IPS-NIHi7 (cell line): ENCODE measurements at regions not wholly inside any gene's neighbourhood (a gene's known extent, or its start where the extent isn't known, plus 50 kb on each side); places are given as distances from the start of the nearest gene placed in this dataset.
"Not testable (repeated sequence)": the region's sequence is repeated elsewhere in the genome, so short reads cannot be mapped to it uniquely, and the experiment has no call there.

Experiments used
- DNase-seq: peaks from one replicate; pipeline ENCODE4 v3.0.0; 2012; ENCODE audit warnings: mixed read lengths; ENCODE audit errors: extremely low spot score

- DNase-seq: no peak
These were observed 163.6 kb downstream of the GLUL start for GRCh38 chr1:182227864-182228547.

DNA sequence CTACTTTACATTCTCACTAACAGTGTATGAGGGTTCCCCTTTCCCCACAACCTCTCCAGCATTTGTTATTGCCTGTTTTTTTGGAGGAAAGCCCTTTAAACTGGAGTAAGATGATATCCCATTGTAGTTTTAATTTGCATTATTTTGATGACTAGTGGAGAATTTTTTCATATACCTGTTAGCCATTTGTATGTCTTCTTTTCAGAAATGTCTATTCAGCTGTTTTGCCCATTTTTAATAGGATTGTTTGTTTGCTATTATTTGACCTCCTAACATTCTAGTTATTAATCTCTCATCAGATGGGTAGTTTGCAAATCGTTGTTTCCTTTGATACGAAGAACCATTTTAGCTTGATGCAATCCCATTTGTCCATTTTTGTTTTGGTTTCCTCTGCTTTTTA is 165.0 kb downstream of the GLUL start:
- no peak for DNase-seq

DNA sequence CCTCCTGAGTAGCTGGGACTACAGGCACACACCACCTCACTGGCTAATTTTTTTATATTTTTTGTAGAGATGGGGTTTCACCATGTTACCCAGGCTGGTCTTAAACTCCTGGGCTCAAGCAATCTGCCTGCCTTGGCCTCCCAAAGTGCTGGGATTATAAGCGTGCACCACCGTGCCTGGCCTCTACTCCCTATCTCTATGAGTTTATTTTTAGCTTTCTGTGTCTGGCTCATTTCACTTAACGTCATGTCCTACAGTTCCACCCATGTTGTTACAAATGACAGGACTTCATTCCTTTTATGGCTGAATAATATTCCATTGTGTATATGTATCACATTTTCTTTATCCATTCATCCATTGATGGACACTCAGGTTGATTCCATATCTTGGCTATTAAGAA is 164.2 kb upstream of the ZNF648 start:
- not testable (repeated sequence) for DNase-seq

DNA sequence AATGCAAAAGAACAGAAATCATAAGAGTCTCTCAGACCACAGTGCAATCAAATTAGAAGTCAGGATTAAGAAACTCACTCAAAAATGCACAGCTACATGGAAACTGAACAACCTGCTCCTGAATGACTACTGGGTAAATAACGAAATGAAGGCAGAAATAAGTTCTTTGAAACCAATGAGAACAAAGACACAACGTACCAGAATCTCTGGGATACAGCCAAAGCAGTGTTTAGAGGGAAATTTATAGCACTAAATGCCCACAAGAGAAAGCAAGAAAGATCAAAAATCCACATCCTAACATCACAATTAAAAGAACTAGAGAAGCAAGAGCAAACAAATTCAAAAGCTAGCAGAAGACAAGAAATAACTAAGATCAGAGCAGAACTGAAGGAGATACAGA is 160.5 kb upstream of the ZNF648 start:
- not testable (repeated sequence) for DNase-seq

DNA sequence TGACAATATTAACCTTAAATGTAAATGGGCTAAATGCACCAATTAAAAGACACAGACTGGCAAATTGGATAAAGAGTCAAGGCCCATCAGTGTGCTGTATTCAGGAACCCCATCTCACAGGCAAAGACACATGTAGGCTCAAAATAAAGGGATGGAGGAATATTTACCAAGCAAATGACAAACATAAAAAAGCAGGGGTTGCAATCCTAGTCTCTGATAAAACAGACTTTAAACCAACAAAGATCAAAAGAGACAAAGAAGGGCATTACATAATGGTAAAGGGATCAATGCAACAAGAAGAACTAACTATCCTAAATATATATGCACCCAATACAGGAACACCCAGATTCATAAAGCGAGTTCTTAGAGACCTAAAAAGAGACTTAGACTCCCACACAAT is 159.9 kb upstream of the ZNF648 start:
- DNase-seq: not testable (repeated sequence)

GRCh38 chr1:182217967-182218366 is 156.5 kb upstream of the ZNF648 start:
- no peak for DNase-seq

DNA sequence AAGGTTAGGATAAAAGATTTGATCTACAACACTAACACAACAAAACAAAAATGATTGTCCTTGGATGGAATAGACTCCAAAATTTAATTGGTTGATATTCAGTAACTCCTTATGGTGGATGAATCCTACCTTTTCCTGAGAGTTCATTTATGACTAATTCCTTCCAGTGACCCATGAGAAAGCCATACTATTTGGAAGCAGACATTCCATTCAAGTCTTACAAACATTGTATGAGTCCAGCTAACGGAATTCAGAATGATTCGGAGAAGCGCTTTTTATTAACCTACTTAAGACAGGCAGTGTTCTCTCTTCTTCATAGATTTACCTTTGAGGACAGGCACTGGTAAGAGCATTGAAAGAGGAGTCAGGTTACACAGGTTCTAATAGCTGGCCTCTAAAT is 155.6 kb upstream of the ZNF648 start:
- DNase-seq: no peak

DNA sequence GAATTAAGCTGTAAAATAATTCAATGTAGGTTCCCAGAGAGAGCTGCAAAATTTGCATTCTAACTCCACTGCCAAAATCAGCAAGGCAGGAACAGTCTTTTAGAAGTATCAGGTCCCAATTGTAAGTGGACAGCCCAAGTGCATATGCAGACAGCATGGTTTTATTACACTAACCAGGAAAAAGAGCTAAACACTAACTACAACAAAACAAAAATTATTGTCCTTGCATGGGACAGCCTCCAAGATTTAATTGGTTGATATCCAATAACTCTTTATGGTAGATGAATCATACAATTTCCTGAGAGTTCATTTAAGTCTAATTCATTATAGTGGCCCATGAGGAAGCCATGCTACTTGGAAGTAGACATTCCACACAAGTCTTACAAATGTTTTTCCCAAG is 154.3 kb upstream of the ZNF648 start:
- no peak for DNase-seq

GRCh38 chr1:182213163-182213562 is 151.7 kb upstream of the ZNF648 start:
- DNase-seq: no peak

DNA sequence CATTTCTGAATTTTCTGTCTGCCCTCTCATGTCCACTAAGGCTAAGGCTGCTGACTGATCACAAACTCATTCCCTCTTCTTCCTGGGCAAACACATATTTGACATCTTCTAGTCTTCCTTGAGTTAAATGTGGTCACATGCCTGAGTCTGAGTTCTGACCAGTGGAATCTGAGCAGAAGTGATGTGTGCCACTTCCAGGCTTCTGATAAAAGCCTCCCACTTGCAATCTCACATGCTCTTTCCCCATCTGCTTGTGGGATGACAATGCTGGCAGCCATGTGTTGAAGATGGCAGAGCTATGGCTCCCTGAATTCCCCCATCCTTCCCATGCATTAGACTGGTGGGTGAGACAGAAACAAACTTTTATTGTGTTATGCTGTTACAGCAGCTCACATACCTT is 149.9 kb upstream of the ZNF648 start:
- no peak for DNase-seq

GRCh38 chr1:182210417-182210816 is 148.9 kb upstream of the ZNF648 start:
- DNase-seq: no peak

DNA sequence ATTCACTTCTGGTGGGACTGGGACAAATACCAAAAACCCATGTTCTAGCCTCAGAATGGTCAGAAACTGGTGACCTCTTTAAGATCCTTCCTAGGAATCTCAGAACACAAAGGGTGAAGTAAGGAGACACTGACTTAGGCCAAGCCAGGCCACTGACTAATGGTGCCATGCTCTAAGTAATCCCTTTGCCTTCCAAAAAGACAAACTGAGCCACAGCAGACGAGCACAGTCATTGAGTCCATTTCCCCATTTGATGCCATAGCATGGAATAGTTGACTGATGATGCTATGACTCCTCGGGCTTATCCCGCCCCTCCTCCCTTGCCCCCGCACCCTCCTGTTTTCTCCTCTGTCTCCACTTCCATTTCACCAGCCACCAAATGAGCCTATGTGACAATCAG is 145.8 kb upstream of the ZNF648 start:
- no peak for DNase-seq

- no peak for DNase-seq
These were observed 145.2 kb upstream of the ZNF648 start for GRCh38 chr1:182206626-182207239.

DNA sequence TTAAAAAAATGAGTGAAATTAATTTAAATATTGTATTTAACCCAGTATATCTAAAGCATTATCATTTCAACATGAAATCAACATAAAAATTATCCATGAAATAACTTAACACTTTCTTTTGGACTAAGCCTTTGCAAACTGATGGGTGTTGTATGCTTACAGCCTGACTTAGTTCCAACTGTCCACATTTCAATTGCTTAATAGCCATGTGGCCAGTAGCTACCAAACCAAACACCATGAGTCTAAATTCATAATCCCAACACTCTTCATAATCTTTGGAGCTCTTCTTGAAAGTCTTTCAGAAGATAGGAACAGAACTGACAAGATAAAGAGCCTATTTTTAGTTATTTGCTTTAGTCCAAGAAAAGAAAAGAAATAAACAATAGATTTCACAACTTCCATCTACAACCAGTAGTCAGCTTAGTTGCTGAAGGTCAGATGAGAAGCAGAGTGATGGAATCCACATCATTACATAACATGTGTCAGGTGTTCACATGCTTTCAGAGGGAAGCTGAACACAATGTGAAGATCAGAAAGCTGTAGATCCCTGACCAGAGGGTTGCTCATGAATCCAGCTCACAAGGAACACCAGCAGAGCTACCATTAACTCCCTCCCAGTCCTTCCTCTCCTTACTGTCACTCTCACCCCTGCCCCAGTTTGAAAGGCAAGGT is 144.0 kb upstream of the ZNF648 start:
- DNase-seq: no peak

GRCh38 chr1:182203191-182203875 is 141.8 kb upstream of the ZNF648 start:
- DNase-seq: no peak

DNA sequence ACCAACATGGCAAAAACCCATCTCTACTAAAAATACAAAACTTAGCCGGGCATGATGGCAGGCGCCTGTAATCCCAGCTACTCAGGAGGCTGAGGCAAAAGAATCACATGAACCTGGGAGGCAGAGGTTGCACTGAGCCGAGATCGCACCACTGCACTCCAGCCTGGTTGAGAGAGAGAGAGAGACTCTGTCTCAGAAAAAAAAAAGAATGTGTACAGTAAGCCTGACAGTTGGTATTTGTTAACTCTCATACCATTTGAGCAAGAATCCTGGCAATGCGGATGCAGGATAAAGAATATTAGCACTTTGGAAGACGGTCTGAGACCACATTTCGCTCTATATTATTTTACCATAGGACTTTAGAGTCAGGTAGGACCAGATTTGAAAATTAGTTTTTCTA is 140.0 kb upstream of the ZNF648 start:
- DNase-seq: not testable (repeated sequence)

DNA sequence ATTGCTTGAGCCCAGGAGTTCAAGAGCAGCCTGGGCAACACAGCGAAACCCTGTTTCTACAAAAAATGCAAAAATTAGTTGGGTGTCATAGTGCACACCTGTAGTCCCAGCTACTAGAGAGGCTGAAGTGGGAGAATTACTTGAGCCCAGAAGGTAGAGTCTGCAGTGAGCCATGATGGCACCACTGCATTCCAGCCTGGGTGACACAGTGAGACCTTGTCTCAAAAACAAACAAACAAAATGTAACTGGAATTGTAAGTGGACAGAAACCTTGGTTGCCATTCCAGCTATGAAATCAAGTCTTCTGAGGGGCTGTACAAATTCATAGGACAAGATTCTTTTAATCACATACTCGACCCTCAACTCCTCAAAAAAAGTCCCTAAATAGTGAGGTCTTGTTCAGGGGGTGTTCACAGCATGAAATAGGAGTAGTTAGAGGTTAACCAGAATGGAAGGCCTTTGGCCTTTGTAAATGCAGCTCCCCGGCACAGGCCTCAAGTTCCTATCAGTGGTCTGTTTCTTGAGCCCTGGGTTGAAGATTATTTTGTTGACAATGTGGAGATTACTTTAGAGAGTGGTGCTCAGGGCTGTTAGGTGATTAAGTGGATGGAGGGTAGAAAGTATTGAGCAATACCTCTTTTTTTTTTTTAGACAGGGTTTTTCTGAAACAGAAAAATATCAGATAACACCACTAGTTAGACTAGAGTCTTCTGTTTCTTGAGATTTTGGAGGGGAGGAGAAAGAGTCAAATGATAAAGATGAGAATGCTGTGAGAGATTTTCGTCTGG is 138.7 kb upstream of the ZNF648 start:
- peak; percentile 20 for DNase-seq

DNA sequence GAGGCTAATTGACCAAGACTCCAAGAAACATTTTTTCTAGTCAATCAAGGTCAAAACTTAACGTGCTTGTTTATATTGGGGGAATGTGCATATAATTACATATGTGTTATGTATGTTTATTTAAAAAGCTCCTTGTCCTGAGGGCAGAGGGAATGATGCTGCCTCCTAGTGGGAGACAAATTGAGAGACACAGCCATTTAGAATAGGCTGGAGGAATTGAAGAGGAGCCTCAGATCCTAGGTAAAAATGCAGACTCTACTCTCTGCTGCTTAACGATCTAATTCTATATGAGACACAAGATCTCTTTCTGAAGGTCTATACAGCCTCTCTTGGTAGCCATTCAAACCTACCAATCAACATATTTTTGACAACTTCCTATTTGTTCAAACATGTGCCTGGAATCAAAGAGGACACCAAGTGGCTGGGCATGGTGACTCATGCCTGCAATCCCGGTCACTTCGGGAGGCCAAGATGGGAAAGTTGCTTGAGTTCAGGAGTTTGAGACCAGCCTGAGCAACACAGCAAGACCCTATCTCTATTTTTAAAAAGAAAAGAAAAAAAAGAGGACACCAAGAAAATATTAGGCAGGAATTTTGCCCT is 136.6 kb upstream of the ZNF648 start:
- DNase-seq: peak; percentile 37

DNA sequence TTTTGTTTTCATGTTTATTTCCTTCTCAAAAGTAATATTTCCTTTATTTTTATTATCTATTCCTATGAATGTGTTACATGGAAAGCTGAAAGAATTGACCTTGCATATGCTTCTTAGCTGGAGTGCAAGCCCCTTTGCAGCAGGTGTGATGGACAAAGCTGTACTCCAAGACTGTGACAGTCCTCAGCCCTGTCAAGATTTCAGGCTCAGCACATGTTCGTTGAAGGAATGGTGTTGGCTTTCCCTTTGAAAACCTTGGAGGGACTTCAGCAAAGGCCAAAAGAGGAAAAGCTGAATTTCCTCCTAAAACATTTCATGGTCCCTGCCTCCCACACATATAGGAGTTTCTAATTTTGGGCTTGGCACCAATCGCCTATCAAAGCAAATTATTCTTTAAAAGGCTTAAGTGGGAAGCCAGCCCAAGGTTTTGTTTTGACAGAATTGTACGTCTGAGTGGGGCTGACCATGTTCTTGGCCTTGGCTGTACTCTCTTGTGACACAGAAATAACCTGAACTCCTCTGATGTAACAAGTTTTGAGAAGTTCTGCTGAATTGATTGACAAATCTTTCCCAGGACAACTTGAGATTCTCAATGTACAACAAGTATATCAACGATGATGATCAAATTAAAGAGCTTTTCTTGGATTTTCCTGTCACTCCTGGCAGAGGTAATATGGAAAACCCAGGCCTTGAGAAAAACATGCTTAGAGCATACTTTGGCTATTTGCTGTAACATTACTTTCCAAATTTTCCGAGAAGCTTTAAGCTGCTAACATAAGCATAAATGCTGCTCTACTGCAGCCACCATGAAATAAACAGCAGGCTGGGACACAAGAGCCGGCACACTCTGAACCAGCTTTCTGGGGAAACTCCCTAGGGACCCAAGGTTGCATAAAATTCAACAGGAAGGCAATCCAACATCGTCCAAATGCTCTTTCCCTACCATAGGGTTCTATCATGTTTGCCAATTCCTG is 135.7 kb upstream of the ZNF648 start:
- no peak for DNase-seq

- no peak for DNase-seq
These were observed 134.2 kb upstream of the ZNF648 start for GRCh38 chr1:182195733-182196132.
